HG03103 (cell line): ENCODE measurements at regions not wholly inside any gene's neighbourhood (a gene's known extent, or its start where the extent isn't known, plus 50 kb on each side); places are given as distances from the start of the nearest gene placed in this dataset.
"Not testable (repeated sequence)": the region's sequence is repeated elsewhere in the genome, so short reads cannot be mapped to it uniquely, and the experiment has no call there.

Experiments
- ATAC-seq: cut with Tn5 transposase; IDR thresholded peaks from one replicate; pipeline ENCODE4 v1.9.1; 2021; ENCODE audit warnings: low read depth; ENCODE audit not compliant: unreplicated experiment

GRCh38 chr10:129184196-129184595, 282.8 kb upstream of the MGMT start:
- no peak for ATAC-seq

- no peak for ATAC-seq
These were observed 279.7 kb upstream of the MGMT start for GRCh38 chr10:129187331-129187730.

DNA sequence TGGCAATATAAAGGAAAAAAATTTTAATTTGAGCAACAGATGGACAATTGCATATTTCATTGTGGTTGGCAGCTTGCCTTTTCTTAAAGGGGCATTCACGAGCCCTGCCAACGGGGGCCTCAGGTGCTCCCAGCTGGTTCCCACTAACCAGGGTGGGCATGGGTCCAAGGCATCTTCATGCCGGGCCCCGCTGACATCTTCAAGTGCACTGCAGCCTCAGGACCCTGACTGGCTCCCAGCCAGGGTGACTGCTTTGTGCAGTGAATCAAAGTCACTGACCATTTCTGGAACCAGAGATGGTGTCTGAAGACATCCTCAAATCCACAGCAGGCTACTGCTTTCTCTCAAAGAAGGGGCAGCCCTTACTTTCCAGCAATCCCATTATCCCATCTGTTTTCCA, 275.2 kb upstream of the MGMT start:
- ATAC-seq = no peak

DNA sequence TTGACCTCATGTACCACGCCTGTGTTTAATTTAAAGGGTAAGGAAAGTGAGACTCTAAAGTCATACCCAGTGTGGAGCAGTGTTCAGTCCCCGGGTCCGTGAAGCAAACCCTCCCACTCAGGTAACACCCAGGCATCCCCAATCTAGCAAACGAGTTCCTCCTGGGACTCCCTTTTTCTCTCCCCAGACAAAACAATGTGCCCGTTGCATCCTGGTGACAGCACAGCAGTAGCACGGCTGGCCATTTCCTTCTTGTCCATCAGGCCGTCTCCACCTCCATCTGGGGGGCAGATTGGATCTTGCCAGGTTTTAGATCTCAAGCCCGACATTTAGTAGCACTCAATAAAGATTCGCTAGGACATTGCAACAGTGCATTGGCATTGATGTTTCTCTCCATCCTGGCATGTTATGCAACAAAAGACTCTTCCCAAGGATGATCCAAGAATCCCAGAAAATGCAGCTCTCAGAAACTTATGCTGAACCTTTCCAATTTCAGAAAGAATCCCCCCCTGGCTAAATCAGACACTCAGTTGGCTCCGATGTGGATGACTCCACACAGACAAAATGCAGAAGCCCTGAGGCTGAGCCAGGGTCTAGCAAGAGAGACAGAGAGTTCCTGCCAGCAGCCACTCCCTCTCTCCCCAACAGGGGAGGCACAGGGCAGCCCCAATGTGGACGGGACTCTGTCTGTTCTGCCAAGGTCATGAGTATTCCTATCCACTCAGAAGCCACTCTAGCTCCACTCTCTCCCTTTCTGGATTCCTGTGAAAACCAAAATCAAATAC, 274.5 kb upstream of the MGMT start:
- no peak for ATAC-seq

DNA sequence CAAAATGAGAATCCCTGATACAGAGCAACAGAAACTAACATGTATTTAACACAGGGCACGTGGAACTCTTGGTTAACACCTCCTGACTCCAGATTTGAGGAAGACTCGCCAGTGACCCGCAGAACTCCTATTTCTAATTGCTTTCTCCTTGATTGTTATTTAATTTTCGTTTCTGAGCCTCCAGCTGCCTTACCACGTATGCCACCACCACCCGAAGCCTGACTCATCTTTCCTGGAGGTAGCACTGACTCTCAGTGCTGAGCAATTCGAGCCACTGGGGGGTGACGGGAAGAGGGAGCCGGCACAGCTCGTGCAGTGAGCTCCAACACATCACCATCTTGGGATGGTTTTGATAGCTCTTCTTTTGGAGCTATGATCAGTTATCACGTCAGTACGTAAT, 273.9 kb upstream of the MGMT start:
- no peak for ATAC-seq

GRCh38 chr10:129194181-129194870, 272.7 kb upstream of the MGMT start:
- no peak for ATAC-seq

DNA sequence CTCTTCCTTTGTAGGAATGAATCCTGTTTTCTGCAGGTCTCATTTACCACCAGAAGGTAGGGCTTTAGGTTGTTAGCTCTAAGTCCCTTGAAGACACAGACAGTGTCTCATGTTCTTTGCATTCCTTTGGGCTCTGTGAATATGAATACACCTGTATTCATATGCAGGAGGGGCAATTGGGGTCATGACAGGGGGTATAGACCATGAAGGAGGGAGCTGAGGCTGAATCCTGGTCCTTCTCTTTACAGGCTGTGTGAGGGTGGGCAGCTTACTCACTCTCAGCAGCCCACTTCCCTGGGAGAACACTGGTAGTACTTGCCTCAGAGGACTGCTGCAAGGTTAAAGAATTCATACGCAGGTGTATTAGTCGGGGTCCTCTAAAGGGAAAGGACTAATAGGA, 267.2 kb upstream of the MGMT start:
- ATAC-seq = no peak

- no peak for ATAC-seq
These were observed 263.2 kb upstream of the MGMT start for GRCh38 chr10:129203819-129204218.

DNA sequence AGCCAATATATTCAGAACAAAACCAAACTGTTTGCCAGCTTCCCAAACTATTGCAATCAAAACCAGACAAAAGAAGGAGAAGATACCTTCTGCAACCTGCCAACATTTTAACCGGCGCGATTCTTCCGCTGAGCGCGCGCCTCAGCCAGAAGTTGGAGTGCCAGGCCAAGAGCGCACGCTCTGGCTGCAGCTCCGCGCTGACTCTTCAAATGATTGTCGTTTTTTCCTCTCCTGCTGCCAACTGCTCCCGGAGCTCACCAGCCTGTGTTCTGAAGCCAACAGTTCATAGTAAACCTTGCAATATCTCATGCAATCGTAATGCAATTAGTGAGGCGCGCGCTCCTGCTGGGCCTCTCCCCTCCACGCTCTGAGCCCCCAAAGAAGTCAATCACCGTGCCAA, 259.7 kb upstream of the MGMT start:
- no peak for ATAC-seq

- ATAC-seq = no peak
These were observed 256.2 kb upstream of the MGMT start for GRCh38 chr10:129210876-129211275.

DNA sequence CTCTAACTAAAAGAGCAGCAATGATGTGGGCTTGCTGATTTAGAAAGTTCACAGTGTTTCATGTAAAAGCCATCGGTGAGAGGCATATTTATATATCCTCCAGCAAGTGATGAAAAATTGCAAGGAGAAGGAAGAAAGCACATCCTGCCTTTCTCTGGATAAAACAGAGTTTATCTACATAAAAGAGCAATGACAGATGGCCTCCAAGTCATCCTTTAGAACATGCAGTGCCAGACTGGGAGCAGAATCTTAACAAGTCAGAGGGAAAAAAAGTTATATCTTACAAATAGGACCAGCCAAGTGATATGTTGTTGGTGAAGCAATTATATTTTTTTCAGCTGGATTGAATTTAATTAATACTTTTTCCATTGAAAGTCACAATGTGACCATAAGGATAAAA, 253.8 kb upstream of the MGMT start:
- ATAC-seq = no peak

DNA sequence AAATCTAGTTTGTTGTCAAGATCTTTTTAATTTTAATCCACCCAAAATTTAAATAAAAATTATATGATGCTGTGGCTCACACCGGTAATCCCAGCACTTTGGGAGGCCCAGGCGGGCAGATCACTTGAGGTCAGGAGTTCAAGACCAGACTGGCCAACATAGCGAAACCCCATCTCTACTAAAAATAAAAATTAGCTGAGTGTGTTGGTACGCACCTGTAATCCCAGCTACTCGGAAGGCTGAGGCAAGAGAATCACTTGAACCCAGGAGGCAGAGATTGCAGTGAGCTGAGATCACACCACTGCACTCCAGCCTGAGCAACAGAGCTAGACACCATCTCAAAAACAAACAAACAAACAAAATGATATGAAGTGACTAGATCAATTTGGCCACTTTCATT, 253.0 kb upstream of the MGMT start:
- ATAC-seq = not testable (repeated sequence)

- no peak for ATAC-seq
These were observed 247.7 kb upstream of the MGMT start for GRCh38 chr10:129219364-129219763.

GRCh38 chr10:129222436-129222835, 244.6 kb upstream of the MGMT start:
- no peak for ATAC-seq

- no peak for ATAC-seq
These were observed 243.7 kb upstream of the MGMT start for GRCh38 chr10:129223363-129223762.

DNA sequence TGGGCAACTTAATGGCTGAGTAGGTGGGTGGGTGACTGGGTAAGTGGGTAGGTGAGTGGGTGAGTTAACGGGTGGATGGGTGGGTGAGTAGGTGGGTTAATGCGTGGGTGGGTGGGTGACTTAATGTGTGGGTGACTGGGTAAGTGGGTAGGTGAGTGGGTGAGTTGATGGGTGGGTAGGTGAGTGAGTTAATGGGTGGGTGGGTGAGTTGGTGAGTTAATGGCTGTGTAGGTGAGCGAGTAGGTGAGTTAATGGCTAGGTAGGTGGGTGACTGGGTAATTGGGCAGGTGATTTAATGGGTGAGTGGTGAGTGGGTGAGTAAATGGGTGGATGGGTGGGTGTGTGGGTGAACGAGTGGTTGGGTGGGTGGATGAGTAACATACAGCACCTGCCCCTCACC, 243.0 kb upstream of the MGMT start:
- ATAC-seq = no peak

GRCh38 chr10:129231821-129232220, 235.2 kb upstream of the MGMT start:
- ATAC-seq = no peak

DNA sequence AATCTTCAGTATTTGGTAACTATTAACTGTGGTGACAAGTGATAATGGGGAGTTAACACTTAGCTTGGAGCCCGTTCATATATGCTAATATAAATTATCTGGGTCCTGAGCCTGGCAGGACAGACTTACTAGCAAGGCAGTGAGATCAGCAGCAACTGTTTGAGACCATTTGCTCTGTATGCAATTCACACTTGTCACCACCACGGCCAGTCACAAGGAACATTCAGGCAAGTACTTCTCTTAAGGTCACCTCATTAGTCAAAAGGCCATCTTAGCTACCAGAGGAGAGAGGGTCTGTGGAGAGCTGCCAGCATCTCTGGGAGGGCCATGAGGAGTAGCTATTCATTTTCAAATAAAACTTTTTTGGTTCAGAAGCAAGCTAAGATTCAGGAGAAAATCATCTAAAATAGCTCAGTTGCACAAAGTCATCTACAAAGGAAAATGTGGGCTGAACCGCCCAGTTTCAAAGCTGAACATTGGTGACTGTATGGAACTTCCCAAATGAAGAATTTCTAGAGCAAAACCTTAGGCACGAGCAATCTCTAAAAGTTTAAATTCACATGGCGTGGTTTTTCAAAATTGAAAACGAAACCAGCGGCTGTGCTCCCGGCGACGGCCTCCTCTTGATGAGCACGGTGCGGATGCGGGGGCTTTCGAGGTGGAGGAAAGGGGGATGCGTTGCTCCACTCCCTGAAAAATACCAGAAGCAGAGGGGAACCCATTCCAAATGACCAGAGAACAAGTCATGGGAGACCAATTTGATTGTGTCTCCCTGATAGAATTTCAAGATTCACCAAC, 233.5 kb upstream of the MGMT start:
- ATAC-seq = no peak

DNA sequence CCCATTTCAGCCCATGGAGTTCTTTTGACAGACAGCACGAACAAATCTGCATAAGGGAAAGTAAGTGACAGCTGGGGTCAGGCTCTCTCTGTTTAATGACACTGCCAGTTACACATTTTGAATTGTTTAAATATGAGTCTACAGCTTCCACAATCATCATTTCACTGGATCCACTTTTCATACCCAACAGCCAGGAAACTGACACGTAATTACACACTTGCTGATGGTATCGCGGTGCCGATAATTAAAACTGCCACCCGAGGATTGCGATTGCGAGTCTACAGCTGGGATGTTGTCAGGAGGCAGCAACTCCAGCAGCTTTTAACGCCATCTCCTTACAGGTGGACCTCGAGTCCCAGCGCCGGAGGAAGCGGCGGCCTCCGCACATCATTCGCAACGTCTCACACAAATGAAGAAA, 230.8 kb upstream of the MGMT start:
- no peak for ATAC-seq

DNA sequence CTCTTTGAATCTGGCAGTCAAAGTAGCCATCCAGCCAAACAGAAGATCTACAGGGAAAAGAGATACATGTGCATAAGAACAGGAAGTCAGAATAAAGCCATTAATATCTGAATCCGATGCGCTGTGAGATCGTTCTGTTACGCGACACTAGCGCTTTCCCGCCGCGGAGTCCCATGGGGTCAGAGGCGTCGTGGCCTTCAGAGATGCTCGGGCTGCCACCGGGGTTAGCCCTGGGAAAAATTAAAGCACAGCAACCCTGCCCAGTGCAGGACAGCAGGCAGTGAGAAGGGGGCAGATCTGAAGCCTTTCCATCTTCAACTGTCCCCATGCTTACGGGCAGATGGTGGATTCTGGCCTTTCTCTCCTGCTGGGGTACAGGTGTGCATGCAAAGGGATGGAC, 225.6 kb upstream of the MGMT start:
- no peak for ATAC-seq

- no peak for ATAC-seq
These were observed 222.7 kb upstream of the MGMT start for GRCh38 chr10:129244298-129244697.
